NT2/D1 (cell line): ENCODE measurements at regions not wholly inside any gene's neighbourhood (a gene's known extent, or its start where the extent isn't known, plus 50 kb on each side); places are given as distances from the start of the nearest gene placed in this dataset.

Source experiments
- SUZ12 ChIP-seq: IDR thresholded peaks from 2 replicates; pipeline ENCODE4 v1.6.1; 2011; ENCODE audit not compliant: insufficient read length, insufficient read depth; ENCODE audit errors: extremely low read depth
- ZNF274 ChIP-seq: IDR thresholded peaks from 2 replicates; pipeline ENCODE4 v1.6.1; 2011; ENCODE audit warnings: mild to moderate bottlenecking, low read depth, low read length

- TF ChIP-seq SUZ12 (no peak), ZNF274 (no peak)
Measured at GRCh38 chr15:44882499-44882968, 74.0 kb upstream of the TERB2 start.
